ENCODE measurements at regions not wholly inside any gene's neighbourhood (a gene's known extent, or its start where the extent isn't known, plus 50 kb on each side); places are given as distances from the start of the nearest gene placed in this dataset.

DNA sequence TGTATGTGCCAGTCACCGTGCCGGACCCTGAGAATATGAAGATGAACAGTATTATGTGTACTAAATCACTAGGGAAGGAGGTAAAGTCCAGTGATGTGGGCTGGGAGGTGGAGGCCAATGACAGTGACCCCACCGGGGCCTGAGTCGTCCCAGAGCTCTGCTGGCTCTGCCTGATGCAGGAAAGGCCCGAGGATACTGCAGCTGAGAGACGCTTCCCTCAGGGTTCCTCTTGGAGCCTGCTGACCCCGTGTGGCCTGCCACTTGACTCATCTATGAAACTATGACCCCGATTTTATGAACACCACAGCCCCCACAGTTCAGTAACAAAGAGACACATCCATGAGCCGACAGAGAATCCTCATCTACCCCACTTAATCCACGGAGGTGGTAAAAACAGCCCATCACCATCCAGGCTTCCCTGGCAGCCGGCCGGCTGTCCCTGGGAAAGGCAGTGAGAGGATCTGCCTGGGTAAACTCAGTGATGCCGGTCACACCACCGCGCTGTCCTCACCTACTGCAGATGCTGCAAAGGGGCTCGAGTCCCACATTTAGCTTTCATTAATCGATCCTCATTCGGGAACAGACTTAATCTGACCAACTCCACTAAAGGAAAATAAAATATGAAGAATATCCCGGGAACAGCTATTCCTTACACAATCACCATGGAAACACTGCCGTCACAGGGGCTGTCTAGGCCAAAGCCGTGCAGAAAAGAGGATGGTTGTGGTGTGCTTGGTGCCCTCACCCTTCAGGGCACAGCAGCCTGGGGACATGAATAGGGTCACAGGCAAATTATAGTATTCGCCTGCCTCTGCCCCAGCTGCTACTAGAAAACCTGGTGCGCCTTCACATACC, 82.9 kb downstream of the ARRDC4 start:
- DNase-seq: no peak
- Histone ChIP-seq H2AFZ (no peak overlapping the region), H3K4me2 (no peak overlapping the region), H3F3A (ENCODE audit: insufficient read depth, low read depth) (no peaks in the 10 kb centered on the region), H3K4me1 (replicated peaks; ENCODE audit: insufficient read depth) (no peaks in the 10 kb centered on the region), H3K9me3 (ENCODE audit: insufficient read depth, low read depth) (no peaks in the 10 kb centered on the region), H3K27ac (no peak overlapping the region), H3K36me3 (ENCODE audit: low read depth) (no peaks in the 10 kb centered on the region), H4K20me1 (ENCODE audit: insufficient read depth) (no peaks in the 10 kb centered on the region), H3K27me3 (ENCODE audit: insufficient read depth, low read depth) (peaks cover 29% of the 10 kb centered on the region; the same call in 1 of the 2 replicates), H3K4me3 (no peak overlapping the region), H3K9me2 (ENCODE audit: insufficient read depth) (no peaks in the 10 kb centered on the region), H3K79me2 (ENCODE audit: low read depth) (no peaks in the 10 kb centered on the region)
- ChIA-PET CTCF (interaction anchor here (0.5 kb wide), 1 partner anchor 84 kb away, joined by 3 read pairs; no protein-coding TSS in a partner anchor), POLR2A (ENCODE audit: unreplicated experiment) (no interaction called here)
- BruUV-seq (replicated peaks): no TSS peak
- intact Hi-C loops (cut with micrococcal nuclease; ENCODE audit: unreplicated experiment): no loop called here
- TF ChIP-seq, protein P1, sequence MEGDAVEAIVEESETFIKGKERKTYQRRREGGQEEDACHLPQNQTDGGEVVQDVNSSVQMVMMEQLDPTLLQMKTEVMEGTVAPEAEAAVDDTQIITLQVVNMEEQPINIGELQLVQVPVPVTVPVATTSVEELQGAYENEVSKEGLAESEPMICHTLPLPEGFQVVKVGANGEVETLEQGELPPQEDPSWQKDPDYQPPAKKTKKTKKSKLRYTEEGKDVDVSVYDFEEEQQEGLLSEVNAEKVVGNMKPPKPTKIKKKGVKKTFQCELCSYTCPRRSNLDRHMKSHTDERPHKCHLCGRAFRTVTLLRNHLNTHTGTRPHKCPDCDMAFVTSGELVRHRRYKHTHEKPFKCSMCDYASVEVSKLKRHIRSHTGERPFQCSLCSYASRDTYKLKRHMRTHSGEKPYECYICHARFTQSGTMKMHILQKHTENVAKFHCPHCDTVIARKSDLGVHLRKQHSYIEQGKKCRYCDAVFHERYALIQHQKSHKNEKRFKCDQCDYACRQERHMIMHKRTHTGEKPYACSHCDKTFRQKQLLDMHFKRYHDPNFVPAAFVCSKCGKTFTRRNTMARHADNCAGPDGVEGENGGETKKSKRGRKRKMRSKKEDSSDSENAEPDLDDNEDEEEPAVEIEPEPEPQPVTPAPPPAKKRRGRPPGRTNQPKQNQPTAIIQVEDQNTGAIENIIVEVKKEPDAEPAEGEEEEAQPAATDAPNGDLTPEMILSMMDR (conservative IDR thresholded peaks at IDR 0.05): no peak
- TF ChIP-seq EZH2 (IDR thresholded peaks at IDR 0.05; ENCODE audit: low read depth): no peak

DNA sequence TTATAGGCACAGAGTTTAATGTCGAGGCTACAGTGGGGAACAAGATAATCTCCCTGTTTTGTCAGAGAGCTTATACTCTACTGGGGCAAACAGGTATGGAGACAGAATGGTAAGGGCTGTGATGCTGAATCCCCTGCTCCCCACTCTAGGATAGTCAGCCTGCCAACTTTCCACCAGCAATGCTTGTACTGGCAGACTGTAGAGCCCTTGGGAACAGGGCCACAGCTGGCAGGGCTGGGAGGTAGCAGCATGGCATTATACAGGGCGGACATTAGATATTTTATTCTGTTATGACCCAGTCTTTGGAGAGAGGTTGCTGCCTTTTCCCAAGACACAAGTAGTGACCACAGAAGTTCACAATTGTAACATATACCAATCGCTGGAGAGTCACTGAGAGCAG, 91.2 kb downstream of the ARRDC4 start:
- H3K79me2 ChIP-seq (ENCODE audit: low read depth): no peaks in the 10 kb centered on the region
- no peak overlapping the region for H2AFZ ChIP-seq
- H3K4me3 ChIP-seq: no peak overlapping the region
- TF ChIP-seq, protein P1 (conservative IDR thresholded peaks at IDR 0.05): no peak
- no peak for TF ChIP-seq EZH2 (IDR thresholded peaks at IDR 0.05; ENCODE audit: low read depth)
- ChIA-PET CTCF (no interaction called here), POLR2A (ENCODE audit: unreplicated experiment) (no interaction called here)
- H3K4me1 ChIP-seq (replicated peaks; ENCODE audit: insufficient read depth): no peaks in the 10 kb centered on the region
- no peak for DNase-seq
- no TSS peak for BruUV-seq (replicated peaks)
- H3F3A ChIP-seq (ENCODE audit: insufficient read depth, low read depth): no peaks in the 10 kb centered on the region
- intact Hi-C loops (cut with micrococcal nuclease; ENCODE audit: unreplicated experiment): no loop called here
- H3K9me3 ChIP-seq (ENCODE audit: insufficient read depth, low read depth): no peaks in the 10 kb centered on the region; the same call in 1 of the 2 replicates
- H3K27ac ChIP-seq: no peak overlapping the region
- no peaks in the 10 kb centered on the region for H3K9me2 ChIP-seq (ENCODE audit: insufficient read depth)
- no peak overlapping the region for H3K4me2 ChIP-seq
- H3K27me3 ChIP-seq (ENCODE audit: insufficient read depth, low read depth): no peaks in the 10 kb centered on the region; the same call in 1 of the 2 replicates
- no peaks in the 10 kb centered on the region; the same call in 1 of the 2 replicates for H4K20me1 ChIP-seq (ENCODE audit: insufficient read depth)
- no peaks in the 10 kb centered on the region for H3K36me3 ChIP-seq (ENCODE audit: low read depth)

DNA sequence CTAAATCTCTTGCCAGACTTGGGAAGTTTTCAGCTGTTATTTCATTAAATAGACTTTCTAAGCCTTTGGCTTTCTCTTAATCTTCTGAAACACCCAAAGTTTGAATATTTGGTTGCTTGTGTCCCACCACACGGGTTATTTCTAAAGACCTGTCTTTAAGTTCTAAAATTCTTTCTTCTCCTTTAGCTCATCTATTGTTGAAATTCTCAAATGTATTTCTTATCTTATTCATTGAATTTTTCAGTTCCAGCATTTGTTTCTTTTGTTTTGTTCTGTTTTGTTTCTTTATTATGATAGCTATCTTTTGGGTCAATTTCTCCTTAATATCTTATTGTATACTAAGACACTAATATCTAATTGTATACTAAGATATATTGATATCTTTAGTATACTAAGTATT, 97.0 kb downstream of the ARRDC4 start:
- CTCF ChIA-PET: no interaction called here
- no peak for TF ChIP-seq EZH2 (IDR thresholded peaks at IDR 0.05; ENCODE audit: low read depth)
- TF ChIP-seq, protein P1 (conservative IDR thresholded peaks at IDR 0.05): no peak
- BruUV-seq (replicated peaks): no TSS peak
- Histone ChIP-seq H3K27ac (no peak overlapping the region), H4K20me1 (ENCODE audit: insufficient read depth) (no peaks in the 10 kb centered on the region), H3K27me3 (ENCODE audit: insufficient read depth, low read depth) (no peaks in the 10 kb centered on the region), H3K4me2 (no peak overlapping the region), H3K36me3 (ENCODE audit: low read depth) (no peaks in the 10 kb centered on the region), H3K9me2 (ENCODE audit: insufficient read depth) (no peaks in the 10 kb centered on the region), H3K79me2 (ENCODE audit: low read depth) (no peaks in the 10 kb centered on the region), H2AFZ (no peak overlapping the region), H3F3A (ENCODE audit: insufficient read depth, low read depth) (no peaks in the 10 kb centered on the region), H3K9me3 (ENCODE audit: insufficient read depth, low read depth) (no peaks in the 10 kb centered on the region; the same call in 1 of the 2 replicates), H3K4me1 (replicated peaks; ENCODE audit: insufficient read depth) (no peaks in the 10 kb centered on the region), H3K4me3 (no peak overlapping the region)
- no peak for DNase-seq
- POLR2A ChIA-PET (ENCODE audit: unreplicated experiment): no interaction called here
- intact Hi-C loops (cut with micrococcal nuclease; ENCODE audit: unreplicated experiment): no loop called here
